ENCODE measurements at regions not wholly inside any gene's neighbourhood (a gene's known extent, or its start where the extent isn't known, plus 50 kb on each side); places are given as distances from the start of the nearest gene placed in this dataset.

GRCh38 chr11:93084727-93085505, 112.9 kb downstream of the SLC36A4 start:
- WGBS, 2 experiments (ENCODE audit: insufficient coverage in 1 of 2, insufficient read length in 1 of 2): 93% methylated on average over 2 of the region's 2 CpGs; no CpG with 5 or more reads in 1 of the 2 experiments
- TF ChIP-seq CTCF (conservative IDR thresholded peaks at IDR 0.05): no peak
- Mint-ChIP-seq H3K36me3 (ENCODE audit: low read depth) (no peaks in the 10 kb centered on the region), H3K4me1 (peaks cover 51% of the 10 kb centered on the region), H3K27ac (no peak overlapping the region), H3K4me3 (no peak overlapping the region), H3K27me3 (ENCODE audit: insufficient read depth) (no peaks in the 10 kb centered on the region), H3K9me3 (no peaks in the 10 kb centered on the region)
- no peak for DNase-seq
- Histone ChIP-seq H3K27ac (ENCODE audit: low read depth, low read length) (no peak overlapping the region), H3K4me1 (ENCODE audit: control insufficient read depth, insufficient read depth, low read length) (peaks cover 18% of the 10 kb centered on the region), H3K27me3 (ENCODE audit: control insufficient read depth, insufficient read depth, low read length, poor library complexity, severe bottlenecking) (no peaks in the 10 kb centered on the region), H3K36me3 (ENCODE audit: control insufficient read depth, insufficient read depth, low read length) (no peaks in the 10 kb centered on the region), H3K9me3 (ENCODE audit: control insufficient read depth, low read length) (no peaks in the 10 kb centered on the region), H3K4me3 (ENCODE audit: low read length) (no peak overlapping the region), H3K9ac (ENCODE audit: extremely low read depth, low read length, poor library complexity, severe bottlenecking) (no peak overlapping the region)

- Histone ChIP-seq H3K36me3 (ENCODE audit: control insufficient read depth, insufficient read depth, low read length) (no peaks in the 10 kb centered on the region), H3K9ac (ENCODE audit: extremely low read depth, low read length, poor library complexity, severe bottlenecking) (no peak overlapping the region), H3K27me3 (ENCODE audit: control insufficient read depth, insufficient read depth, low read length, poor library complexity, severe bottlenecking) (no peaks in the 10 kb centered on the region), H3K27ac (ENCODE audit: low read depth, low read length) (peak overlapping the region; percentile 55), H3K4me3 (ENCODE audit: low read length) (peak overlapping the region; percentile 44), H3K4me1 (ENCODE audit: control insufficient read depth, insufficient read depth, low read length) (no peaks in the 10 kb centered on the region), H3K9me3 (ENCODE audit: control insufficient read depth, low read length) (peaks cover 41% of the 10 kb centered on the region)
- Mint-ChIP-seq H3K9me3 (peaks cover 16% of the 10 kb centered on the region), H3K36me3 (ENCODE audit: low read depth) (peaks cover 9% of the 10 kb centered on the region), H3K4me3 (peak overlapping the region; percentile 48), H3K27ac (peak overlapping the region; percentile 80), H3K4me1 (peaks cover 22% of the 10 kb centered on the region), H3K27me3 (ENCODE audit: insufficient read depth) (no peaks in the 10 kb centered on the region)
- peak; percentile 81 for DNase-seq
- peak; percentile 83 for TF ChIP-seq CTCF (conservative IDR thresholded peaks at IDR 0.05)
- WGBS, 2 experiments (ENCODE audit: insufficient coverage in 1 of 2, insufficient read length in 1 of 2): 56 to 58% methylated on average over 4 to 5 of the region's 5 CpGs
Observed at GRCh38 chr11:93089474-93090102, 108.2 kb downstream of the SLC36A4 start.

Measured in endodermal cell (in vitro differentiated cells).